Superior temporal gyrus (tissue), 1 donor: ENCODE measurements at regions not wholly inside any gene's neighbourhood (a gene's known extent, or its start where the extent isn't known, plus 50 kb on each side); places are given as distances from the start of the nearest gene placed in this dataset.
"Not testable (repeated sequence)": the region's sequence is repeated elsewhere in the genome, so short reads cannot be mapped to it uniquely, and the experiment has no call there.

Experiments used
- DNase-seq: peaks from one replicate; pipeline ENCODE4 v3.0.0-alpha.2; 2016; ENCODE audit errors: extremely low spot score

- no peak for DNase-seq
These were observed 215.6 kb downstream of the DHX15 start for GRCh38 chr4:24368801-24369200.

- no peak for DNase-seq
These were observed 219.5 kb downstream of the DHX15 start for GRCh38 chr4:24364852-24365251.

GRCh38 chr4:24364249-24364648 is 220.1 kb downstream of the DHX15 start:
- no peak for DNase-seq

GRCh38 chr4:24363751-24364150 is 220.6 kb downstream of the DHX15 start:
- no peak for DNase-seq

GRCh38 chr4:24352112-24352511 is 232.2 kb downstream of the DHX15 start:
- DNase-seq = no peak

GRCh38 chr4:24349168-24349996 is 235.0 kb downstream of the DHX15 start:
- not testable (repeated sequence) for DNase-seq

GRCh38 chr4:24339260-24339659 is 245.1 kb downstream of the DHX15 start:
- DNase-seq = no peak

- DNase-seq = no peak
These were observed 246.7 kb downstream of the DHX15 start for GRCh38 chr4:24337451-24338190.

GRCh38 chr4:24335616-24336015 is 248.7 kb downstream of the DHX15 start:
- DNase-seq = no peak

- DNase-seq = no peak
These were observed 249.4 kb downstream of the DHX15 start for GRCh38 chr4:24334906-24335305.

- no peak for DNase-seq
These were observed 253.8 kb downstream of the DHX15 start for GRCh38 chr4:24330573-24330972.

GRCh38 chr4:24330172-24330571 is 254.2 kb downstream of the DHX15 start:
- no peak for DNase-seq

- no peak for DNase-seq
These were observed 255.6 kb downstream of the DHX15 start for GRCh38 chr4:24328711-24329110.

GRCh38 chr4:24328310-24328709 is 256.0 kb downstream of the DHX15 start:
- no peak for DNase-seq

- no peak for DNase-seq
These were observed 261.4 kb downstream of the DHX15 start for GRCh38 chr4:24322995-24323394.

GRCh38 chr4:24322511-24322910 is 261.8 kb downstream of the DHX15 start:
- DNase-seq = peak; percentile 67

GRCh38 chr4:24321616-24322015 is 262.7 kb downstream of the DHX15 start:
- DNase-seq = no peak

GRCh38 chr4:24321131-24321530 is 263.2 kb downstream of the DHX15 start:
- no peak for DNase-seq

- no peak for DNase-seq
These were observed 265.0 kb downstream of the DHX15 start for GRCh38 chr4:24319387-24319786.

GRCh38 chr4:24315056-24315455 is 269.3 kb downstream of the DHX15 start:
- no peak for DNase-seq

- DNase-seq = no peak
These were observed 272.0 kb downstream of the DHX15 start for GRCh38 chr4:24312261-24312913.

GRCh38 chr4:24303926-24304325 is 280.4 kb downstream of the DHX15 start:
- no peak for DNase-seq

GRCh38 chr4:24298911-24299310 is 285.4 kb downstream of the DHX15 start:
- DNase-seq = no peak
